SU-DHL-6 (cell line): ENCODE measurements at regions not wholly inside any gene's neighbourhood (a gene's known extent, or its start where the extent isn't known, plus 50 kb on each side); places are given as distances from the start of the nearest gene placed in this dataset.

Experiments used
- H2AFZ ChIP-seq: fragments of 200-600 bp; sonication (generic); 2 replicates; pipeline ENCODE4 v1.6.1; 2014; ENCODE audit warnings: low read depth, mild to moderate bottlenecking, moderate library complexity, mixed read lengths, antibody characterized with exemption, low read length; ENCODE audit not compliant: severe bottlenecking
- H3F3A ChIP-seq: fragments of 200-600 bp; shearing (Covaris generic); 2 replicates; pipeline ENCODE4 v1.6.0; 2016; ENCODE audit warnings: antibody characterized with exemption, mild to moderate bottlenecking; ENCODE audit not compliant: insufficient read depth
- H3K27ac ChIP-seq: fragments of 200-600 bp; sonication (generic); 2 replicates; pipeline ENCODE4 v1.5.1; 2016; ENCODE audit warnings: low read depth, mild to moderate bottlenecking, low read length, moderate library complexity, mixed read lengths
- H3K27me3 ChIP-seq: fragments of 200-600 bp; sonication (generic), shearing (Covaris generic); 2 replicates; pipeline ENCODE4 v1.6.0; 2014; ENCODE audit warnings: mild to moderate bottlenecking, low read length
- H3K36me3 ChIP-seq: fragments of 200-600 bp; sonication (generic); 2 replicates; pipeline ENCODE4 v1.6.1; 2014; ENCODE audit warnings: mild to moderate bottlenecking, low read length, mixed read lengths
- H3K4me2 ChIP-seq: fragments of 300-600, 200-600 bp; shearing (Covaris generic), sonication (generic); 2 replicates; pipeline ENCODE4 v1.6.0; 2014; ENCODE audit warnings: low read length, low read depth, mild to moderate bottlenecking; ENCODE audit not compliant: poor library complexity, severe bottlenecking
- H3K4me3 ChIP-seq: fragments of 200-600 bp; sonication (generic); 2 replicates; pipeline ENCODE4 v1.5.1; 2014; ENCODE audit warnings: antibody characterized with exemption, low read length, mild to moderate bottlenecking, mixed read lengths; ENCODE audit not compliant: insufficient read depth, poor library complexity, severe bottlenecking
- H3K79me2 ChIP-seq: fragments of 200-600 bp; sonication (generic); 2 replicates; pipeline ENCODE4 v1.6.1; 2014; ENCODE audit warnings: mild to moderate bottlenecking, low read length, moderate library complexity; ENCODE audit not compliant: insufficient read depth
- H3K9ac ChIP-seq: fragments of 200-600 bp; sonication (generic); 2 replicates; pipeline ENCODE4 v1.7.0; 2014; ENCODE audit warnings: mild to moderate bottlenecking, low read length
- H3K9me2 ChIP-seq: fragments of 200-600 bp; sonication (generic); replicated peaks from 2 replicates; pipeline ENCODE4 v1.6.1; 2014; ENCODE audit warnings: low read length; ENCODE audit not compliant: insufficient read depth
- H3K9me3 ChIP-seq: fragments of 200-600 bp; sonication (generic); 2 replicates; pipeline ENCODE4 v1.6.1; 2014; ENCODE audit warnings: low read length, mixed read lengths; ENCODE audit not compliant: insufficient read depth
- H4K20me1 ChIP-seq: fragments of 200-600 bp; sonication (generic); 2 replicates; pipeline ENCODE4 v1.6.1; 2014; ENCODE audit warnings: low read depth, mild to moderate bottlenecking, antibody characterized with exemption, low read length, moderate library complexity, mixed read lengths
- CTCF ChIP-seq: fragments of 200-600 bp; sonication (generic); IDR thresholded peaks from one replicate; pipeline ENCODE4 v1.5.1; 2017; ENCODE audit warnings: antibody characterized with exemption, mild to moderate bottlenecking, low read length, moderate library complexity; ENCODE audit not compliant: insufficient read depth, poor library complexity, severe bottlenecking
- EZH2phosphoT487 ChIP-seq: fragments of 200-600 bp; sonication (generic), shearing (Covaris generic); conservative IDR thresholded peaks from 2 replicates; pipeline ENCODE4 v1.6.1; 2018; ENCODE audit warnings: mild to moderate bottlenecking, antibody characterized with exemption, low read length, moderate library complexity, mixed read lengths

- Histone ChIP-seq H3K9me3 (no peaks in the 10 kb centered on the region), H4K20me1 (no peaks in the 10 kb centered on the region), H3K4me3 (no peak overlapping the region), H3K36me3 (no peaks in the 10 kb centered on the region), H2AFZ (no peak overlapping the region), H3K27me3 (no peaks in the 10 kb centered on the region), H3K4me2 (no peak overlapping the region), H3F3A (no peaks in the 10 kb centered on the region), H3K9me2 (no peaks in the 10 kb centered on the region), H3K79me2 (no peaks in the 10 kb centered on the region), H3K9ac (no peak overlapping the region), H3K27ac (no peak overlapping the region)
- TF ChIP-seq CTCF, result no peak
- no peak for TF ChIP-seq EZH2phosphoT487
Observed at GRCh38 chr2:191597186-191597751, 80.7 kb upstream of the NABP1 start.

GRCh38 chr2:191598296-191598695 lies 79.6 kb upstream of the NABP1 start:
- Histone ChIP-seq H3K4me3 (no peak overlapping the region), H2AFZ (no peak overlapping the region), H3K79me2 (no peaks in the 10 kb centered on the region), H3K9me2 (no peaks in the 10 kb centered on the region), H3K36me3 (no peaks in the 10 kb centered on the region), H3K9me3 (no peaks in the 10 kb centered on the region), H3K4me2 (no peak overlapping the region), H3K27me3 (no peaks in the 10 kb centered on the region), H3K9ac (no peak overlapping the region), H3K27ac (no peak overlapping the region), H3F3A (no peaks in the 10 kb centered on the region), H4K20me1 (no peaks in the 10 kb centered on the region)
- TF ChIP-seq EZH2phosphoT487 (no peak), CTCF (no peak)

- H2AFZ ChIP-seq, result no peak overlapping the region
- H3K9ac ChIP-seq, result no peak overlapping the region
- no peak overlapping the region for H3K4me3 ChIP-seq
- no peaks in the 10 kb centered on the region for H3K36me3 ChIP-seq
- H3K79me2 ChIP-seq, result no peaks in the 10 kb centered on the region
- no peaks in the 10 kb centered on the region for H3K9me3 ChIP-seq
- H3F3A ChIP-seq, result no peaks in the 10 kb centered on the region
- no peaks in the 10 kb centered on the region for H4K20me1 ChIP-seq
- TF ChIP-seq CTCF (no peak), EZH2phosphoT487 (no peak)
- H3K4me2 ChIP-seq, result no peak overlapping the region
- H3K27me3 ChIP-seq, result no peaks in the 10 kb centered on the region
- H3K9me2 ChIP-seq, result no peaks in the 10 kb centered on the region
- H3K27ac ChIP-seq, result no peak overlapping the region
Observed at GRCh38 chr2:191601060-191601459, 76.9 kb upstream of the NABP1 start.
